Brain pericyte (primary cell): ENCODE measurements at regions not wholly inside any gene's neighbourhood (a gene's known extent, or its start where the extent isn't known, plus 50 kb on each side); places are given as distances from the start of the nearest gene placed in this dataset.

ENCODE experiments used
- DNase-seq: peaks from one replicate; pipeline ENCODE4 v3.0.0-alpha.2; 2012; ENCODE audit warnings: low read depth, low spot score

- DNase-seq, result no peak
These were observed 568.3 kb upstream of the TENM4 start for GRCh38 chr11:80009081-80009480.

- DNase-seq, result no peak
These were observed 566.8 kb upstream of the TENM4 start for GRCh38 chr11:80007616-80008015.

GRCh38 chr11:79990141-79990540 lies 549.3 kb upstream of the TENM4 start:
- DNase-seq, result no peak

GRCh38 chr11:79982185-79982584 lies 541.4 kb upstream of the TENM4 start:
- DNase-seq, result no peak

- no peak for DNase-seq
These were observed 540.1 kb upstream of the TENM4 start for GRCh38 chr11:79980916-79981315.

GRCh38 chr11:79973721-79974617 lies 533.1 kb upstream of the TENM4 start:
- DNase-seq, result no peak

GRCh38 chr11:79971255-79971654 lies 530.4 kb upstream of the TENM4 start:
- no peak for DNase-seq

- DNase-seq, result no peak
These were observed 525.8 kb upstream of the TENM4 start for GRCh38 chr11:79966592-79966991.

- peak; percentile 47 for DNase-seq
These were observed 523.2 kb upstream of the TENM4 start for GRCh38 chr11:79963856-79964645.

- DNase-seq, result no peak
These were observed 519.6 kb upstream of the TENM4 start for GRCh38 chr11:79960461-79960860.

GRCh38 chr11:79959318-79959717 lies 518.5 kb upstream of the TENM4 start:
- DNase-seq, result no peak

- DNase-seq, result no peak
These were observed 516.9 kb upstream of the TENM4 start for GRCh38 chr11:79957702-79958101.

GRCh38 chr11:79956061-79956460 lies 515.2 kb upstream of the TENM4 start:
- DNase-seq, result no peak

GRCh38 chr11:79953629-79954028 lies 512.8 kb upstream of the TENM4 start:
- no peak for DNase-seq

GRCh38 chr11:79950741-79951140 lies 509.9 kb upstream of the TENM4 start:
- DNase-seq, result no peak

GRCh38 chr11:79950172-79950571 lies 509.3 kb upstream of the TENM4 start:
- no peak for DNase-seq

GRCh38 chr11:79949574-79949973 lies 508.7 kb upstream of the TENM4 start:
- no peak for DNase-seq

- DNase-seq, result no peak
These were observed 501.8 kb upstream of the TENM4 start for GRCh38 chr11:79942646-79943045.

- no peak for DNase-seq
These were observed 501.3 kb upstream of the TENM4 start for GRCh38 chr11:79942090-79942489.

- no peak for DNase-seq
These were observed 500.3 kb upstream of the TENM4 start for GRCh38 chr11:79940974-79941735.

GRCh38 chr11:79940165-79940564 lies 499.3 kb upstream of the TENM4 start:
- no peak for DNase-seq

- no peak for DNase-seq
These were observed 498.3 kb upstream of the TENM4 start for GRCh38 chr11:79939111-79939510.
